GM12865 (cell line): ENCODE measurements at regions not wholly inside any gene's neighbourhood (a gene's known extent, or its start where the extent isn't known, plus 50 kb on each side); places are given as distances from the start of the nearest gene placed in this dataset.

ENCODE experiments used
- DNase-seq: peaks from one replicate; pipeline ENCODE4 v3.0.0; 2010; ENCODE audit warnings: low read depth
- H3K4me3 ChIP-seq: 2 replicates; pipeline ENCODE4 v1.5.1; 2011; ENCODE audit warnings: mild to moderate bottlenecking, low read depth, low read length, control low read depth
- CTCF ChIP-seq: IDR thresholded peaks from 2 replicates; pipeline ENCODE4 v1.5.1; 2011; ENCODE audit warnings: low read length, control low read depth, low read depth, inconsistent platforms; ENCODE audit not compliant: insufficient read depth; ENCODE audit errors: missing control alignments

- no peak overlapping the region for H3K4me3 ChIP-seq
- DNase-seq = no peak
- TF ChIP-seq CTCF = no peak
Observed at GRCh38 chr11:92125321-92125720, 99.3 kb upstream of the FAT3 start.

GRCh38 chr11:92123540-92123939 lies 101.1 kb upstream of the FAT3 start:
- no peak for TF ChIP-seq CTCF
- H3K4me3 ChIP-seq = no peak overlapping the region
- DNase-seq = no peak

- TF ChIP-seq CTCF = no peak
- no peak for DNase-seq
- no peak overlapping the region for H3K4me3 ChIP-seq
Observed at GRCh38 chr11:92122561-92122960, 102.1 kb upstream of the FAT3 start.

GRCh38 chr11:92111287-92111686 lies 113.3 kb upstream of the FAT3 start:
- H3K4me3 ChIP-seq = no peak overlapping the region
- DNase-seq = no peak
- TF ChIP-seq CTCF = no peak

DNA sequence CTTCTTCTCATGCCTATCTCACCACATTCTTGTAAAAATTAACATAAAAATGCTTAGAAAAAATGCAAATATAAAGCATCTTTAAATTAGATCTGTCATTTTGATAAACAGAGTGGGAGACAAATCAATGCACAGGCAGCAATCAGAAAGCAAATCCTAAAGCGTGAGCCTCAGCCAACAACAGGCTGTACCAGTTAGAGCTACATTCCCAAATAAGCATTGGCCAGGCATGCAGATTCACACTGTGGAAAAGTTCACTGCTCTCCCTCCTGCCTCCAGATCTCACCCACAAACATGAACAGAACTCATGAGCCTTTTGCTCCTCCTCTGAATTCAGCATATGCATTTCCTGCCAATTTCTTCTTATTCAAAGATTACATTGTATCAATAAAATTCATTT lies 115.2 kb upstream of the FAT3 start:
- DNase-seq = no peak
- TF ChIP-seq CTCF = no peak

GRCh38 chr11:92107331-92107730 lies 117.3 kb upstream of the FAT3 start:
- DNase-seq = no peak
- no peak overlapping the region for H3K4me3 ChIP-seq
- TF ChIP-seq CTCF = no peak

More for the DNA sequence above, 115.2 kb upstream of the FAT3 start:
- no peak overlapping the region for H3K4me3 ChIP-seq

DNA sequence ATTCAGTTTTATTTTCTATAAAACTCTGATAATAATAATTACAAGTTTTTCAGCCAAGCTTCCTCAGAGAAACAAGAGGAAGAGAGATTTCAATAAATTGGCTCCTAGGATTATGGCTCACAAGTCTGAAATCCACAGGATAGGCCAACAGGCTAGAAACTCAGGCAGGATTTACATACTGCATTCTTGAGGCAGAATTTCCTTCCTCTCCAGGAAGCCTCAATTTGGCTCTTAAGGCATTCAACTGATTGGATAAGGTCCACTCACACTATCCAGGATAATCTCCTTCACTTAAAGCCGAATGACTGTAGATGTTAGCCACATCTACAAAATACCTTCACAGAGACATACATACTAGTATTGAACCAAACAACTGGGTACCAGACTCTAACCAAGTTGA lies 120.3 kb upstream of the FAT3 start:
- no peak for DNase-seq
- no peak overlapping the region for H3K4me3 ChIP-seq
- TF ChIP-seq CTCF = no peak
